ENCODE measurements at regions not wholly inside any gene's neighbourhood (a gene's known extent, or its start where the extent isn't known, plus 50 kb on each side); places are given as distances from the start of the nearest gene placed in this dataset.

GRCh38 chr22:25511725-25512124, 52.8 kb upstream of the GRK3 start:
- Histone ChIP-seq H3K36me3 (ENCODE audit: insufficient read depth, low read length) (peaks cover 14% of the 10 kb centered on the region), H3K4me1 (ENCODE audit: insufficient read depth, low read length) (peaks cover 9% of the 10 kb centered on the region), H2AFZ (ENCODE audit: low read depth, low read length) (no peak overlapping the region), H3K27me3 (ENCODE audit: insufficient read depth, low read length) (no peaks in the 10 kb centered on the region), H3K4me3 (ENCODE audit: low read length) (no peak overlapping the region), H3K9me3 (ENCODE audit: low read length) (no peaks in the 10 kb centered on the region)

GRCh38 chr22:25514436-25515180, 49.9 kb upstream of the GRK3 start:
- H3K4me1 ChIP-seq (ENCODE audit: insufficient read depth, low read length): peaks cover 9% of the 10 kb centered on the region
- H3K9me3 ChIP-seq (ENCODE audit: low read length): no peaks in the 10 kb centered on the region
- H3K4me3 ChIP-seq (ENCODE audit: low read length): no peak overlapping the region
- no peak overlapping the region for H2AFZ ChIP-seq (ENCODE audit: low read depth, low read length)
- H3K36me3 ChIP-seq (ENCODE audit: insufficient read depth, low read length): peaks cover 9% of the 10 kb centered on the region
- H3K27me3 ChIP-seq (ENCODE audit: insufficient read depth, low read length): no peaks in the 10 kb centered on the region
